H7 (cell line): ENCODE measurements at regions not wholly inside any gene's neighbourhood (a gene's known extent, or its start where the extent isn't known, plus 50 kb on each side); places are given as distances from the start of the nearest gene placed in this dataset.

Source experiments
- DNase-seq: peaks from one replicate; pipeline ENCODE4 v3.0.0; 2012
- H3K27me3 ChIP-seq: 2 replicates; pipeline ENCODE4 v1.6.0; 2011; ENCODE audit warnings: mild to moderate bottlenecking, low read length; ENCODE audit not compliant: control insufficient read depth, insufficient read depth
- H3K36me3 ChIP-seq: replicated peaks from 2 replicates; pipeline ENCODE4 v1.5.1; 2011; ENCODE audit warnings: low read length; ENCODE audit not compliant: control insufficient read depth, insufficient read depth
- H3K4me3 ChIP-seq: 2 replicates; pipeline ENCODE4 v1.5.1; 2011; ENCODE audit warnings: low read depth, mild to moderate bottlenecking, control low read depth, low read length, moderate library complexity; ENCODE audit not compliant: insufficient read depth

- no peak overlapping the region for H3K4me3 ChIP-seq
- H3K36me3 ChIP-seq = no peaks in the 10 kb centered on the region
- DNase-seq = no peak
- no peaks in the 10 kb centered on the region for H3K27me3 ChIP-seq
Measured at GRCh38 chr16:59701963-59702930, 968.1 kb upstream of the GOT2 start.

GRCh38 chr16:59699786-59700185, 965.7 kb upstream of the GOT2 start:
- DNase-seq = no peak
- Histone ChIP-seq H3K4me3 (no peak overlapping the region), H3K27me3 (no peaks in the 10 kb centered on the region), H3K36me3 (no peaks in the 10 kb centered on the region)

- Histone ChIP-seq H3K4me3 (no peak overlapping the region), H3K27me3 (no peaks in the 10 kb centered on the region), H3K36me3 (no peaks in the 10 kb centered on the region)
- no peak for DNase-seq
Measured at GRCh38 chr16:59698346-59699020, 964.4 kb upstream of the GOT2 start.

GRCh38 chr16:59697761-59698160, 963.6 kb upstream of the GOT2 start:
- no peaks in the 10 kb centered on the region for H3K36me3 ChIP-seq
- no peak for DNase-seq
- H3K4me3 ChIP-seq = no peak overlapping the region
- H3K27me3 ChIP-seq = no peaks in the 10 kb centered on the region

- Histone ChIP-seq H3K36me3 (no peaks in the 10 kb centered on the region), H3K27me3 (no peaks in the 10 kb centered on the region), H3K4me3 (no peak overlapping the region)
- no peak for DNase-seq
Measured at GRCh38 chr16:59697236-59697635, 963.1 kb upstream of the GOT2 start.

GRCh38 chr16:59696495-59696894, 962.4 kb upstream of the GOT2 start:
- H3K27me3 ChIP-seq = no peaks in the 10 kb centered on the region
- H3K36me3 ChIP-seq = no peaks in the 10 kb centered on the region
- no peak overlapping the region for H3K4me3 ChIP-seq
- DNase-seq = no peak

- no peaks in the 10 kb centered on the region for H3K36me3 ChIP-seq
- H3K4me3 ChIP-seq = no peak overlapping the region
- DNase-seq = no peak
- no peaks in the 10 kb centered on the region for H3K27me3 ChIP-seq
Measured at GRCh38 chr16:59690216-59690615, 956.1 kb upstream of the GOT2 start.

GRCh38 chr16:59688006-59688405, 953.9 kb upstream of the GOT2 start:
- Histone ChIP-seq H3K27me3 (no peaks in the 10 kb centered on the region), H3K36me3 (no peaks in the 10 kb centered on the region), H3K4me3 (no peak overlapping the region)
- DNase-seq = no peak

DNA sequence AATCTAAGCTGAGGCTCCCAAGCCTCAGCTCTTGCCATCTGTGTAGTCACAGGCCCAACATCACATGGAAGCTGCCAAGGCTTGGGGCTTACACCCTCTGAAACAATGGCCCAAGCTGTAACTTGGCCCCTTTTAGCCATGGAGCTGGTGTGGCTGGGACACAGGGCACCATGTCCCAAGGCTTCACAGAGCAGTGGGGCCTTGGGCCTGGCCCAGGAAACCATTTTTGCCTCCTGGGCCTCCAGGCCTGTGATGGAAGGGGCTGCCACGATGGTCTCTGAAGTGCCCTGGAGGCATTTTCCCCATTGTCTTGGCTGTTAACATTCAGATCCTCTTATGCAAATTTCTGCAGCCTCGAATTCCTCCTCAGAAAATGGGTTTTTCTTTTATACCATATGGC, 952.3 kb upstream of the GOT2 start:
- H3K4me3 ChIP-seq = no peak overlapping the region
- DNase-seq = no peak
- no peaks in the 10 kb centered on the region for H3K27me3 ChIP-seq
- H3K36me3 ChIP-seq = no peaks in the 10 kb centered on the region

GRCh38 chr16:59684911-59685310, 950.8 kb upstream of the GOT2 start:
- H3K36me3 ChIP-seq = no peaks in the 10 kb centered on the region
- no peak overlapping the region for H3K4me3 ChIP-seq
- no peaks in the 10 kb centered on the region for H3K27me3 ChIP-seq
- DNase-seq = no peak

DNA sequence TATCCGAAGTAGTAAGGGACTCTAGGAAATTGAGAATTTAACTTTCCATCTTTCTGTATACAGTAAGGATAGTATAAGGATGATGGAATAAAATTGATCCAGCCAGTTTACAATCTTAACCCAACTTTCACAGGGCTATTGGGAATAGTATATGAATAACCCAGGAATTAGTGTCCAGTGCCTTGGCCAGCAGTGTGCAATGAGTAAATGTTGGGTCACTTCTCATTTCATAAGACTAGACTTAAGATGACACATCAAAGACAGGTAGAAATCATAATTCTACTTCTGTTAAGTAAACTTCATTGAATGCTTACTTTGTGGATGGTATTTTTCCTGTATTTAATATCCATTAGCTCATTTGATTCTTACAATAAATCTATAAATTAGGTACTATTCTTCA, 949.6 kb upstream of the GOT2 start:
- Histone ChIP-seq H3K36me3 (no peaks in the 10 kb centered on the region), H3K27me3 (no peaks in the 10 kb centered on the region), H3K4me3 (no peak overlapping the region)
- DNase-seq = no peak

GRCh38 chr16:59665618-59666220, 931.6 kb upstream of the GOT2 start:
- Histone ChIP-seq H3K27me3 (no peaks in the 10 kb centered on the region), H3K36me3 (no peaks in the 10 kb centered on the region), H3K4me3 (no peak overlapping the region)
- no peak for DNase-seq

DNA sequence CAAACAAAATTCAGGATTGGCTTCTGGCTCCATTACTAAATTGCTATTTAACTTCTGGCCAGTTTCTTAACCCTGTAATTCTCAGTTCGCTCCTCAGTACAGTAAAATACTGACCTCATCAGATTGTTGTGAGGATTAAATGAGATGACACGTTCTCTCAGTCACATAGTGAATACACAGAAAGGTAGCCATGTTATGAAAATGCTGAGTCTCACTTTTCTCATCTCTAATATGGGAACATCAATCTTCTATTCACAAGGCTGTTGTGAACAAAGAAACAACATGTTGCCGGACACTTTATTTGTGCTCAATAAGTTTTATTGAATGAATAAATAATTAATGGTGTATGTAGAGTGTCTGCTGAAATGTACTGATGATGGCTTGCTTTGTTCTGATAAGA, 924.5 kb upstream of the GOT2 start:
- H3K4me3 ChIP-seq = no peak overlapping the region
- DNase-seq = no peak
- no peaks in the 10 kb centered on the region for H3K27me3 ChIP-seq
- H3K36me3 ChIP-seq = no peaks in the 10 kb centered on the region

DNA sequence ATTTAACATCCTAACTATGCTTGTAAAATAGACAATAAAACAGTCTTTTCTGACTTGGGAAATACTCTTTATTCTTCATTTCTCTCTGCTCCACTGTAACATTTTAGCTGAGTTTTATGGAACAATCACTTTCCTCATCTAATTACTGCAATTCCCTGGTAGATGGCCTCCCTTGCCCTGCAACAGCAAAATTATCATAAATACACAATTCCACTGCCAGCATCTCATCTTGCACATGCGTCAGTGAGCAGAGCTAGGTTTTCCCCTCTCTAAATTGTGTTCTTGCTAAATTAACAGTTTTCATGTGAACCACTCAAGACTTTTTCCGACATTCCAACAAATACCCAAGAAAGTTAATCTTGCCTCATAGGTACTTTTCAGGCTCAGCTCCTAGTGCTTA, 920.9 kb upstream of the GOT2 start:
- no peak overlapping the region for H3K4me3 ChIP-seq
- no peaks in the 10 kb centered on the region for H3K27me3 ChIP-seq
- no peak for DNase-seq
- no peaks in the 10 kb centered on the region for H3K36me3 ChIP-seq

DNA sequence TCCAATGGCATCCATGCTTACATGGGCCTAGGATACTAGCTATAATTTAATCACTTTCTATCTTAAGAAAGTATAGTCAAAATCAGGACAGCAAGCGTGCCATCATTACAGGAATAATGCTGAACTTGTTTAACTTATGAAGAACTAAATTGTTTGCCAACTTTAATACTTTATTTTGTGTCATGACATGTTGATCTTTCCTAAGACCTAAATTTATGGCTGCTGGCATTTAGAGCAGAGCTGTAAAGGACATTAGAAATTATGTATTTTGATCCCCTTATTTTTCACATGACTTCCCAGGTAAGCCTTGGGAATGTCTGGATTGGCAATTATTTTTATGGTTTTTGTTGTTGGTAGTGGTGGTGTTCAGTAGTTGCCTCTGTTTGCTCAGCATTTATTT, 920.3 kb upstream of the GOT2 start:
- no peaks in the 10 kb centered on the region for H3K36me3 ChIP-seq
- no peak for DNase-seq
- no peaks in the 10 kb centered on the region for H3K27me3 ChIP-seq
- H3K4me3 ChIP-seq = no peak overlapping the region
